ENCODE measurements at regions not wholly inside any gene's neighbourhood (a gene's known extent, or its start where the extent isn't known, plus 50 kb on each side); places are given as distances from the start of the nearest gene placed in this dataset.

GRCh38 chr6:156028335-156029131 is 572.9 kb upstream of the NOX3 start:
- DNase-seq, result peak; percentile 31

GRCh38 chr6:156027248-156027626 is 571.6 kb upstream of the NOX3 start:
- DNase-seq, result no peak

DNA sequence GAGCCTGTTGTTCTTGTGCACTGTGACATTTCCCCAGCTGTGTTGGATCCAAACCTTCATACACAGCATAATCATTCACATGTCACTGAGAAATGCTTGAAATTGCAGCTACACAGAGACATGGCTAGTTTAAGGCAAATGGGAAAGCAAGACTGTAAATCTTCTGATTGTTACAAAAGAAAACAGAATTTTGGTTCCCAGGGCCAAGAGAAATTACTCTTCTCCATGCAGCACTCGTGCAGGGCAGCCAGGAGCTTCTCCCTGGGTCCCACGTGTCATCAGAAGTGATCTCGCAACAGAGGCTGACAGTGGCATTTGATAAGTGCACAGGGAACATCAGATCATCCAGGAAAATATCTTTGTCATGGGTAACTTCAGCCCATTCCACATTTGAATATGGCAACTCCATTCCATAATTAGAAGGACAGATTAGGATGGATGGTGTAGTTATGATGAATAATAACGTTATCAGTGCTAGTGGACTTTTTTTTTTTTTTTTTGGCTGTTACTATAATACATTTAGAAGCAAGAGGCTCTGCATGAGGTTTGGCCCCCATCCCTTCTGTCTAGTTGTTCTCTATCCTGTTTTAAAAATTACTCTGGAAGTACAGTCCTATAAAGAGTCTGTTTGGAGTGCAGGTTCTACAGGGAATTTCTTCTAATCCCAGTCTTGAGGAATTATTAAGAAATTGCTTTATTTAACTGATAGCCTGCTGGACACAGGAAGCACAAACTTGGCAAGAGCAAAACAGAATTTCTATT is 571.0 kb upstream of the NOX3 start:
- no peak for DNase-seq

DNA sequence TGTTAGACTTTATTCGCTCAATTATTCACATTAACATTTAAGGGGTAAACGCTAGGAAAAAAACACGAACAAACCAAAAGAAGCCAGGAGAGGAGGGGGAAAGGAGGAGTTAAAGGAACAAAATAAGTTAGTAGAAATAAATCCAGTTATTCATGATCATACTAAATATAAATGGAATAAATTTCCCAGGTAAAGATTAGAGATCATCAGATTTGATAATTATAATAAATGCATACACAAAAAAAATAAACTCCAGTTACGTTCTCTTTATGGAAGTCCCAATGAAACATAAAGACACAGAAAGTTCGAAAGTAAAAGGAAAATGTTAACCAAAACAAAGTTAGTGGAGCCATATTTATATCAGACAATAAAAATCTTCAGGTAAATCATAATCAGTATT is 568.7 kb upstream of the NOX3 start:
- no peak for DNase-seq

DNA sequence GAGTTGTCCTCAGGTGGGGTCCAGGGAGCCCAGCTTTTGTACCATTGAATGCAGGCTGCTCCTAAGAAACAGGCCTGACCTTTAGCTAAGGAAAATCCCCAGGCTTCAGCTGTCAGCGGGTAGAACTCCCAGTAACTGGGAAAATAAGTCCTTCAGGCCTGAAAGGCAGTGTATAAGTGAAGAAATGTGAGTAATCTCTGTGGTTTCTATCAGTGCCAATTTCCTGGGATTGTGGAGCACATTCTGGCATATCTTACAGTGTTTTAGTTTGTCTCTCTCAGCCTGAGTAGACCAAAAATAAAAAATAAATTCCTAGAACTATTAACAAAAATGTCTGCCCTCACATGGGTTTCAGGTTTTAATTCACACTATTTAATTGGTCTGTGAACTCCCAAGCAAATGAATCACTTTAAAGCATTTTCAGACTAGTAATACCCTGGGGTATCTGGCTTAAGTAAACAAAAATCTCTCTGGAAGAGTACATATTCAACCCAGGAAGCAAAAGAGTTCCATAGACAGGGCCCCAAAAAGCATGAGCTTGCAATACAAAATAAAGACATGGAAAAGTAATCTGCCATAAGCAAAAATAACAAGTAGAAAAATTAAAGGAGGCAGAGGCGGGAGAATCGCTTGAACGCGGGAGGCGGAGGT is 566.2 kb upstream of the NOX3 start:
- DNase-seq, result no peak

- no peak for DNase-seq
Observed at GRCh38 chr6:156017838-156018237, 562.2 kb upstream of the NOX3 start.

GRCh38 chr6:156016186-156016976 is 560.7 kb upstream of the NOX3 start:
- no peak for DNase-seq

DNA sequence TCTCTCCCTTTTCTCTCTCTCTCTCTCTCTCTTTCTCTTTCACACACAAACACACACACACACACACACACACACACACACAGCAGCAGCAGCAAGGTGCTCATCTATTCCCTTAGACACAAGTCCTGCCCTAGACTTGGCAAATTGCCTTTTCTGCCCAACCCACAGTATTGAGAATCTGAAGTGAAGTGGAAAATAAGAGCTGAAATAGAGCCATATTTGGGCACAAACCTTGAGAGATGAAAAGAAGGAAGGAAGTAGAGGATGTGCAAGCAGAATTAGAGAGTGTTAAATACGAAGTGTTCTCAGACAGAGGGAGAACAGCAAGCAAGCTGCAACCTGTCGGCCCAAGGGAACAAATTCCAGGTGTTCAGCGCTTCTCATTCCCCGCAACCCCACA is 557.5 kb upstream of the NOX3 start:
- no peak for DNase-seq

DNA sequence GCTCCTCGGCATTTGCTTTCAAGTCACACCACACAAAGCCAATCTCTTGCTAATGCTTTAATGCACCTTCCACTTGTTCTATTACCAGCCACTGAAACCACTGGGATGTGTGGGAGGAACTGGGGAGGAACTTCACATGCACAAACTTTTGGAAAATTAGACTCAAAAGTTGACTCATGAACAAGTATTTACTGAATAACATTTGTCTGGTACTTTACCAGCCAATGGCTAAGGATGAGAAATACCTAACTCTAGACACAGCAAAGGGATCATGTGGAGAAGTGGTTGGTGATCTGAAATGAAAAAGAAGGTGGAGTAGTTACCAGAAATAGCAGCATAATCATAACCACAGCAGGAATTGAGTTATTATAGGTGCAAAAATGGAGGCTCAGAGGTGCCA is 554.0 kb upstream of the NOX3 start:
- DNase-seq, result peak; percentile 23

- DNase-seq, result no peak
Observed at GRCh38 chr6:156004796-156005195, 549.2 kb upstream of the NOX3 start.

DNA sequence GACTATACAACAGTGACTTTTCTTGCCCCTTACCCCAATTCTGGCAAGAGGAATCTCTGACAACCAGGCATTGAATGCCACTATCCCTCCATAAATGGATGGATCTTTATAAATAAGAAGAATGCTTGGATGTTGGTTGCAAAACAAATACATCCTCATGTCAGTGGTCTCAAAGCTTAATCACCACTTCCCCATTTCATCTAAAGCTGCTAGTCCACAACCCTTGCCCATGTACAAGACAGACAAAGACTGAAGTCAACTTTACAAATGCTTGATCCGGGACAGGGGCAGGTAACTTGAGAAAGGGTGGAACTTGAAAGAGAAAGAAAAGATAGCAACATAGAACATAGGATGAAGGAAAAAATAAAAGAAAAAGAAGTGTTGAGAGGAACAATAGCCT is 540.5 kb upstream of the NOX3 start:
- no peak for DNase-seq

- no peak for DNase-seq
Observed at GRCh38 chr6:155995281-155995680, 539.6 kb upstream of the NOX3 start.

DNA sequence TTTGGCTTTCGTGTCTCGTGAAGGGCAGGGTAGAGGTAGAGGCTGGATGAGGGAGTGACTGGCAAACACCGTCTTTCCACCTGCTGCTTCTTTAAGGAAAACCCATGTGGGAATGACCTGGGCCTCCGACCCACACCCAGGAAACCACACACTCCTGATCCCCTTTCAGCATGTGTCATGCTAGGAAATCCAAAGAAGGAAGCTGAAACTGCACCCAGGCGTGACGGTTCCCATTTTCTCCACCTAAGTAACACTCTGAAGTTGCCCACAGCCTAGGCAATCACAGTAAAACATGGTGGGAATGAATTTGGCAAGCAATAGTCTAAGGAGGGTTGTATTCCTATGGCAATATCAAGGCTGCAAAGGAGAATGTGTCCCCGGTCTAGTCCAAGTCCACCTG is 538.4 kb upstream of the NOX3 start:
- DNase-seq, result peak; percentile 19

DNA sequence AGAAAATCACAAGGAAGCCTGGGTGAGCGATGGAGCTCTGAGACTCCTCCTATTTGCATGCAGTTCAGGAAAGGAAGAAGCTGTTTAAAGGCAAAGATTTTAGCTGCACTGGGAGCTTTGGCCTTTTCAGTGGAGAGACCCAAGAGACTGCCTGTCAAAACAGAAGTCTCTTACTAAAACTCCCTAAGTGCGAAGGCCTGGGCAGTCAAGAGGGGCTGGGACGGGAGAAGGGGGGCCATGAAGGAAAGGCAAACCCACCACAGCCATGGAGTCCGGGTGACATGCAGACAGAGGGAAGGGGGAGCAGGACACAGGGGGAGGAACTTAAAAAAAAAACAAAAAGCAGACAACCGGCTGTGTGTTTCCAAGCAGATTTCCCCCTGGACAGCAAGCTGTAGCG is 537.6 kb upstream of the NOX3 start:
- no peak for DNase-seq

DNA sequence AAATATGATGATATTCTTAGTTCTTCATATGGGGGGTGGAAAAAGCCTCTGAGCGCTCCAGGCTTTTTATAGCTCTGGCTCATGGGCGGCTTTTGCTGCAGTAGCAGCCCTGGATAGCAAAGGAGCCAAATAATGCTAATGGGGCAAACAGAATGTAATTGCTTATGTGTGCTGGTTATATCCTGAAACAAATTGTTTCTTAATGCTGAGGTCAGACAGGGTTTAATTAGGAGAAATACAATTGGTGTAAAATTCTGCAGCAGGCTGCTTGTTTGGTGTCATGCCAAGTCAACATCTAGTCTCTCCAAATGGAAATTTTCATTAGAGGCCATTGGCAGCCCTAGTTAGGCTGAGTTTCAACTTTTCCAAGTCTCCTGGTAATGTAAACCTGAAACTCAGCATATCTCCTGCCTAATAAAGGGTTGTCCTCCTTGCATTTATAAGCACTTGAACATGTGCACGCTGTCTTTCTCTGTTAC is 530.1 kb upstream of the NOX3 start:
- no peak for DNase-seq

GRCh38 chr6:155980768-155981079 is 525.1 kb upstream of the NOX3 start:
- DNase-seq, result no peak

DNA sequence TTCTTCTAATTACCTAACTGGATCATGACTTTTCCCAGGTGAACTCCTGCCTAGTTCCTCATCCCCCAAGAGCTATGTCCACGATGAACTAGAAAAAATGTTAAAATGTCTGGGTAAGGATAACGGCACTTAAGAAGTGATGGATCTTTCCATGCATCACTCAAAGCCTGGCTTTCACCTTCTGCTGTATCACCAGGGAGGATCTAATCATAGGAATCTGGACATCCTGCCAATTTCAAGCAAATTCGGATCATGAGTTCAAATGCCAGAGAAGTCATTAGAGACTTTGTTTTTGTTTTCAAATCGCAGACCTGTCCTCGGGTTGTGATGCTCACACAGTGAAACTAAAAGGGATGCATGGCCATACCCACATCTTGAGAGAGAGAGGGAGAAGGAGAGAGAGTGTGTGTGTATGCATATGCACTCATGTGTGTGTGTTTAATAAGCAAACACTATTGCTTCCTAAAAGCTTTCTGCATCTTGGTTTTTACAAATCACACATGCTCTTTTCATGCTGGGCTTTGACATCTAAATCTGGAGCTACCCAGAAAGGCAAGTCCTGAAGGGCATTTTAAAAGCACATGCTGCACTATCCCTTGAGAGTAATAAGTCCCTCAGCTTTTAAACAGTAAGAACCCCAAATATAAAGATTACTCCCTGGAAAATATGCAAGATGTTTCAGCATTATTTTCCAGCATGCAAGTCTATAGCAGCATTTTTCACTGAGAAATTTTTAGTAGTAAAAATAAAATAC is 524.6 kb upstream of the NOX3 start:
- no peak for DNase-seq

GRCh38 chr6:155975506-155975905 is 519.9 kb upstream of the NOX3 start:
- no peak for DNase-seq

DNA sequence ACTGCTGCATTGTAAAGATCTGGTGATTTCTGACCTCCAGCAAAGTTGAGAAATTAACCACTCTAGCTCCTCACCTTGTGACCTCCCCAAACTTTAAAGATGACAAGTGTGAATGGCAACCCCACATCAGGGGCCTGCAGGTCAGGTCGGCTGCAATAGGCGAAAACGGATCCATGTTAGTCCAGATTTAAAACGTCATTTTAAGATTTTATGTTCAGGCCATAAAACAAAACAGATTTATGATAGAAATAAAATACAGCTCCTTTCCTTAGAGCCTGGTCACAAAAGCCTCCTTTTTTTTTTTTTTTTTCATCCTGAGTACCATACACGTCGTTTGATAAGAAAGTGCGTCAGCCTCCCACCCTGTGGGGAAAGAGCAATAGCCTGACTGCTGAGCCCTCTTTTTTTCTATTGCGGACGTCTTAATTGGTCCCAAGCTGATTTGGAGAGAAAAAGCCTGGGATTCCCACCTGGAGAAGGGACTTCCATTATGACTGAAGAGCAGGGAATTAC is 519.2 kb upstream of the NOX3 start:
- DNase-seq, result no peak

GRCh38 chr6:155974359-155974758 is 518.7 kb upstream of the NOX3 start:
- no peak for DNase-seq

DNA sequence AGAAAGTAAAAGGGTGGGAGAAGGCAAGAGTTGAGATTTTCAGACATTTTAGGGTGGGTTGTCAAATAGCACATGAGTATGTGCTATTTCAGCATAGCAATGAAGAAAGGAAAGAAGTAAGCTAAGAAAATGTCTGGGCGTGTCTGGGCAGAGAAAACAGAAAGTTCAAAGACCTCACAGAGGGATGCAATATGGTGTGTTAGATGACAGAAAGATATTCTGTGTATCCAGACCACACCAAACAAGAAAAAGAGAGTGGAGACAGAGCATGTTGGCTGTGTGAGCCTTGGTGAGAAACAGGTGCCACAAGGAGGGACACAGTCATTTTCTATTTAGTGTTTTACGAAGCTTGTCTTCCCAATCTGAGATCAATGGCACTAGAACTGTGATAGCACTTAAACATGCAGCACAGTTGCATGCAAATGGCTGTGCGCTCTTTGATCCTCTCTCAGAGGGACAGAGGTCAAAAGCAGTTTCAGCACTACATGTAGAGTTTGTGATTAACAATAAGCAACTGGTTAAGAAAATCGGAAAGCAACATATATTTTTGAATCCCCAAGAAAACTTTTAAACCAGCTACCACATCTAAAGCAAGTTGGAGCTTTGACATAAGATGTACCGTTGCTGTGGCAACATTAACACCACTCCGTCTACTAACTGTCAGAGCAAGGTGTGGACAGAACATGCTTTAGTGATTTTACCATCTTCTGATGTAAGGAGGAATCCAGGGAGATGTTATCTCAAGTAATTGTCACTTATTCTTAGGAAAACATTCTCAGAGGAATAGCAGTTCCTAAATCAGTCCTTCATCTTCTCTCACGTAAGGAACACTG is 515.5 kb upstream of the NOX3 start:
- no peak for DNase-seq

Measured in suppressor macrophage treated with lipopolysaccharide for 4 hours (primary cell).